Activated CD8-positive, alpha-beta memory T cell treated with anti-CD3 and anti-CD28 coated beads for 36 hours (primary cell): ENCODE measurements at regions not wholly inside any gene's neighbourhood (a gene's known extent, or its start where the extent isn't known, plus 50 kb on each side); places are given as distances from the start of the nearest gene placed in this dataset.

ENCODE experiments used
- CTCF ChIA-PET: fragments of 350-600 bp; sonication (Branson Sonifier 250); formaldehyde crosslinking; loops from one replicate; lab custom pipeline; 2021; ENCODE audit warnings: antibody characterized with exemption; lab: Charles Lee
- POLR2A ChIA-PET: fragments of 350-600 bp; sonication (Branson Sonifier 250); formaldehyde crosslinking; loops from one replicate; lab custom pipeline; 2021; ENCODE audit warnings: antibody characterized with exemption; lab: Charles Lee

DNA sequence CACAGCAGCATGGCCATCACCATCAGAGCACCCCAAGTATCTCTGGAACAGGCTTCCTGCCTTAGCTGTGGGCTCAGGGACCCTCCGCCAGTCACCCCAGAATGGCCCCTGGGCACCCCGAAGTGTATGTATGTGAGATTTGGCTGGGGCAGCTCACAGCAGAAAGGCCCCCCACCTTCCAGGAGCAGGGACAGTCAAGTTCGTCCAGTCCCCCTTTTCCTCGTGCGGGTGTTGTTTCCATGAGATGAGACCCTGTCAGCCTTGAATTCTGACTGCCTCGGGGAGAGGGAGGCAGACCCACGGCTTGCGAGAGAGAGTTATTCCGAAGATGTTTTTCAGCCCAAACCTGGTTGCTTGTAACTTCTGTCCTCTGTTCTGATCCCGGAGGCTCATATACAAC, 290.9 kb upstream of the HDAC4 start:
- ChIA-PET POLR2A (no interaction called here), CTCF (no interaction called here)

DNA sequence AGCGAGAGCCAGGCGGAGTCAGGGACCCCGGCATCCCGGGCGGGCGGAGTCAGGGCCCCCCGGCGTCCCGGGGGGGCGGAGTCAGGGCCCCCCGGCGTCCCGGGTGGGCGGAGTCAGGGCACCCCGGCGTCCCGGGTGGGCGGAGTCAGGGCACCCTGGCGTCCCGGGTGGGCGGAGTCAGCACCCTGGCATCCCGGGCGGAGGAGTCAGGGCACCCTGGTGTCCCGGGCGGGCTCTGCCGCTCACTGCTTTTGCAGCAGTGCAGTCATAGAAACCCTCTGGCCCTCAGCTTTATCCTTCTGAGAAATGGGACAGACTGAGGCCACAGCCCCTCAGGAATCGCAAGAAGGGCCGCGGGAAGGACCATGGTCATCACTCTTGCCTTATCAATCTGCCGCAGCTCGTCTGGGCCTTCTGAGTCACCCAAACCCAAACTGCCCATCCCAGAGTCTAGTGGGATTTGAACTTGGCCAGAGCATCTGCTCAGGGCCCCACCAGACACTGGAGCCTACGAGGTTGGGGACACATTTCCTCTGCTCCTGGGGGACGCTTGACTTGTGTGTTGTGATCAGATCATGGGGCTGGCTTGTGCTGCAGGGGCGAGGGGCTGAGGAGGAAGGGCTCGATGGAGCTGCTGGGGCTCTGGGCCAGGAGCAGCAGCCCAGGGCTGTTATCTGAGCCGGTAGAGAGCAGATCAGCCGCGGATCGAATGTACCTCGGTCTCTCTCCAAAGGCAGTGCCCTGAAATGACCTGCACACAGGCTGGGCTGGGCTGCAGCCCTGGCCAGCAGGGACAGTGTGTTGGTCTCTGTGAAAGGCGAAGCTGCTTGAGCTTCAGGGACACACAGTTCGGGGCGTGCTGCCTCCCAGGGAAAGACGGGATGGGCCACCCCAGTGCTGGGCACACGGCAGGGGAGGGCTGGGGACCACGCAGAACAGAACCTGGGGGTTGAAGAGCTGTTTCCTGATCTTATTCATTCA, 290.1 kb upstream of the HDAC4 start:
- ChIA-PET POLR2A (no interaction called here), CTCF (no interaction called here)

GRCh38 chr2:239689985-239690384, 289.2 kb upstream of the HDAC4 start:
- ChIA-PET POLR2A (no interaction called here), CTCF (no interaction called here)

- ChIA-PET POLR2A (no interaction called here), CTCF (interaction anchor here (0.7 kb wide), 1 partner anchor 666 kb away, joined by 3 read pairs; no protein-coding TSS in a partner anchor)
Observed at GRCh38 chr2:239689410-239689809, 288.6 kb upstream of the HDAC4 start.

GRCh38 chr2:239688840-239689239, 288.0 kb upstream of the HDAC4 start:
- ChIA-PET POLR2A (no interaction called here), CTCF (interaction anchor here (0.7 kb wide), 1 partner anchor 665 kb away, joined by 3 read pairs; no protein-coding TSS in a partner anchor)

GRCh38 chr2:239688122-239688681, 287.4 kb upstream of the HDAC4 start:
- ChIA-PET CTCF (no interaction called here), POLR2A (no interaction called here)

GRCh38 chr2:239687441-239687840, 286.6 kb upstream of the HDAC4 start:
- POLR2A ChIA-PET, result no interaction called here
- CTCF ChIA-PET, result no interaction called here

DNA sequence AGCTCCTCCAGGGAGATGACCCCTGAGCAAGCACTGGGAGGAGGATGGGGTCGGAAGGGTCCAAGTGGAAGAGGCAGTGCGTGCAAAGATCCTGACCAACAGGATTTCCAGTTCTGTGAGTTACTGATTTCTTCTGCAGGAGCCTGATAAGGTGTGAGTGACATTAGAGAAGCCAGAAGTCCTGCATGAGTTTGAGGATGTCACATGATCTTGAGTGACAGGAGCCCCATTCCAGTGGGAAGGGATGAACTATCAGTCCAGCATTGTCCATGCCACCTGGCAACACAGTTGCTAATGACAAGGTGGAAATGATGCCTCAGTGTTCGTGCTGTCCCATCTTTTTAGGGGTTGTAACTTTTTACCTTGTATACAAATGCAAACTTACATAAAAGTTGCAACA, 285.1 kb upstream of the HDAC4 start:
- ChIA-PET CTCF (no interaction called here), POLR2A (no interaction called here)

- ChIA-PET POLR2A (no interaction called here), CTCF (no interaction called here)
Observed at GRCh38 chr2:239685556-239685955, 284.7 kb upstream of the HDAC4 start.

DNA sequence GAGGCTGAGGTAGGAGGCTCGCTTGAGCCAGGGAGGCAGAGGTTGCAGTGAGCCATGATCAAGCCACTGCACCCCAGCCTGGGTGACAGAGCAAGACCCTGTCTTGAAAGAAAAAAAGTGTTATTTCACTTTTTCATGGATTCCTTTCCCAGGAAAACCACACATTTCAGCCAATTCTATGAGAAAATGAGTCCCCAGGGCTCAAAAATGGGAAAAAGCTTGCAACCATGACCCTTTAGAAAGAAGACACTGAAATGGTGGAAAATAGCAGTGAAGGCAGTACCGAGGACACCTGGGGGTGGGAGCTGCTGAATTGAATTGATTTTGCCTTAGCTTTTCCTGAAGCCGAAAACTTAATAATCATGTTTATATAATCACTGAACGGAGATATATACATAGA, 284.2 kb upstream of the HDAC4 start:
- POLR2A ChIA-PET, result no interaction called here
- CTCF ChIA-PET, result no interaction called here

DNA sequence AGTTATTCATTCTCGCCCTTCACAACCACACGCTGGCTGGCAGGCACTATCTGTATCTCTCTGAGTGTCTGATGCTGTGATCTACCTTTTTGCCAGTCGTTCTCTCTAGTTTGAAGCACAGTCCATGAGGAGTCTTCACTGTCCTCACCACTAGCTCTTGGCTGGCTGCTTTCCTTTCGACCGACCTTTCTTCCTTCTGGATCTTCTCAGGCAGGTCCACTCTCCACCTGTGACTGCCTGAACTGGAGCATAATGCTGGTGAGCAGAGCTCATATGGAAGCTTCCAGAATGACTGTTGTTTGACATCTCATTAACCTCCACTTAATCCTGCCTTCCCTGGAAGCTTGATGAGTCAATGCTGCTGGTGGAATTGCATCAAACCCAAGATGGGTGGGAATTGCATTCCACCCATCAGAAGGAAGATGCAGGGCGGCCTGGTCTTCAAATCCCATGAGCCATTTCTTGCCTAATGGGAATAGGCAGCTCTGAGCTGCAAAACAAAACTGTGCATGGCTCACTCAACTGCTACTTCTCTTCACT, 283.5 kb upstream of the HDAC4 start:
- CTCF ChIA-PET, result interaction anchor here (0.8 kb wide), 1 partner anchor 8 kb away, joined by 3 read pairs; no protein-coding TSS in a partner anchor
- POLR2A ChIA-PET, result no interaction called here

- CTCF ChIA-PET, result no interaction called here
- POLR2A ChIA-PET, result no interaction called here
Observed at GRCh38 chr2:239682518-239682917, 281.7 kb upstream of the HDAC4 start.

GRCh38 chr2:239679755-239680154, 278.9 kb upstream of the HDAC4 start:
- ChIA-PET POLR2A (no interaction called here), CTCF (no interaction called here)

GRCh38 chr2:239678666-239679296, 278.0 kb upstream of the HDAC4 start:
- ChIA-PET CTCF (no interaction called here), POLR2A (no interaction called here)

DNA sequence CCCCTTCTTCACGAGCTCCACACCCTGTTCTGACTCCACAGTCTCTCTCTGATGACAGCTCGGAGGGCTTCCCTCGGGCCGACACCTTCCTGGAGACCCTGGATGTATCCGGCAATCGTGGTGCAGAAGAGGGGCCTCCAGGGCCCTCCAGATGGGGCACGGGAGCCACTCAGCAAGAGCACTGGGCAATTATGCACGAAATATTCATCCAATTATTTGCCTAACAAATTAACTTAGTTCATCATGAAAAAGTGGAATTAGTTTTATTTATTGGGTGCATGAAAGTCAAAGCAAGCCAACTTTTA, 277.3 kb upstream of the HDAC4 start:
- ChIA-PET CTCF (no interaction called here), POLR2A (no interaction called here)

DNA sequence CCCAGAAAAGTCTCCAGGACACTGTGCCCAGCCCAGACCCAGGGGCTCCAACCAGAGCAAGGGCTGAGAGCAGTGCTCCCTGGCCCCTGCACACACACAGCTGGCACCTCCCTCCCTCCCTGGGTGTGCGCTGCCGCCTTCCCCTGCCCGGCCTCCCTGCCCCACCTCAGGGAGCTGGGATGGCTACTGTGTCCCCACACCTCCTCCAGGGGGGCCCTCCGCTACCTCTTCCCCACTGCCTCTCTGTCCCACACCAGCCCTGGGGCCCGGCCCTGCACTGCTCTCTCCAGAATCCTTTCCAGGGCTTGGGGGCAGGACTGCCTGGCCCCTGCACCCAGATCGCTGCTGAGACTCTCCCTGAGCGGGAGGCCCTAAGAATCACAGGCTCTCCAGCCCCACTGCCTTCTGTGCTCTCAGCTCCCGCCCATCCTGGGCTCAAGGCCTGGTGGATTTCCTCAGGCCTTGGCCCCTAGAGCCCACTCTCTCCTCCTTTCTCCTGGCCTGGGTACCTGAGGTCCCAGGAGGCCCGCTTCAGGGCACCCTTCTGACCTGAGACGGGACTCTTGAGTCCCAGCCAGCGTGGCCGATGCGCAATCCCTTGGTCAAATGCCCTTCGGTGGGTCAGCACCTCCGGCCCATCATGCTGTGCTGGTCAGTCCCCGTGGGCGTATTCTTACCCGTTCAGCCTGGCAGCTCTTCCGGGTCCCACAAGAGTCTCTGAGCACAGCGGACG, 276.8 kb upstream of the HDAC4 start:
- POLR2A ChIA-PET, result interaction anchor here (0.7 kb wide), 1 partner anchor 147 kb away, joined by 3 read pairs; no protein-coding TSS in a partner anchor
- CTCF ChIA-PET, result no interaction called here

DNA sequence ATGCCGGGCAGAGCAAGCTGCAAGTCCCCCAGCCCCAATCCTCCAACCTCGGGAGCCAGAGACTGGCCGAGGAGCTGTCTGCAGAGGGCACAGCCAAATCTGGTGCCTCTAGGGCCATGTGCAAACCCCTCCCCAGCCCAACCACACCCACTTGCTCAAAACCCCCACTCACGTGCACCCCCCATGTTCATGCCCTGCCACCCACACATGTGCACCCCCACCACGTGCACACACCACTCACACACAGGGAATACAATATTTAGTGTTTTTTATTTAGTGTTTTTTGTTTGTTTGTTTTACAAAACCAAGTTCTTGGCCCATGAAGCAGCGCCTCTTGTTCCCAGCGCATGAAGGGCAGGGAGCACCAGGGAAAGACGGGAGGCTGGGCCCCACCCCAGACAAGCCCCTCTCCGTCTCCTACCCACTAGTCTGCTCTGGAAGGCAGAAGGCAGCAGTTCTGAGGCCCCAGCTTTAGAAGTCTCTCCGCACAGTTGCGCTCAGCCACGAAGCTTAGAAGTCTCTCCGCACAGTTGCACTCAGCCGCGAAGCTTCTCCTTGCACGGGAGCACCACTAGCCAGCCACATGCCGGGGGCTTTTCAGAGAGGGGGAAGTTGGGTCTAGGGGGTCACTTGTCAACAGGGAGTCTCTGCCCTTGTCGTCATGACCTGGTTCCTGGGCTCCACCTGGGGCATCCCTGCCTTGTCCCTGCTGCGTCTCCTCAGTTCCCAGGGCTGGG, 276.1 kb upstream of the HDAC4 start:
- ChIA-PET CTCF (interaction anchor here (0.5 kb wide), 1 partner anchor 29 kb away, joined by 3 read pairs; no protein-coding TSS in a partner anchor), POLR2A (interaction anchor here (0.7 kb wide), 1 partner anchor 148 kb away, joined by 3 read pairs; no protein-coding TSS in a partner anchor)

DNA sequence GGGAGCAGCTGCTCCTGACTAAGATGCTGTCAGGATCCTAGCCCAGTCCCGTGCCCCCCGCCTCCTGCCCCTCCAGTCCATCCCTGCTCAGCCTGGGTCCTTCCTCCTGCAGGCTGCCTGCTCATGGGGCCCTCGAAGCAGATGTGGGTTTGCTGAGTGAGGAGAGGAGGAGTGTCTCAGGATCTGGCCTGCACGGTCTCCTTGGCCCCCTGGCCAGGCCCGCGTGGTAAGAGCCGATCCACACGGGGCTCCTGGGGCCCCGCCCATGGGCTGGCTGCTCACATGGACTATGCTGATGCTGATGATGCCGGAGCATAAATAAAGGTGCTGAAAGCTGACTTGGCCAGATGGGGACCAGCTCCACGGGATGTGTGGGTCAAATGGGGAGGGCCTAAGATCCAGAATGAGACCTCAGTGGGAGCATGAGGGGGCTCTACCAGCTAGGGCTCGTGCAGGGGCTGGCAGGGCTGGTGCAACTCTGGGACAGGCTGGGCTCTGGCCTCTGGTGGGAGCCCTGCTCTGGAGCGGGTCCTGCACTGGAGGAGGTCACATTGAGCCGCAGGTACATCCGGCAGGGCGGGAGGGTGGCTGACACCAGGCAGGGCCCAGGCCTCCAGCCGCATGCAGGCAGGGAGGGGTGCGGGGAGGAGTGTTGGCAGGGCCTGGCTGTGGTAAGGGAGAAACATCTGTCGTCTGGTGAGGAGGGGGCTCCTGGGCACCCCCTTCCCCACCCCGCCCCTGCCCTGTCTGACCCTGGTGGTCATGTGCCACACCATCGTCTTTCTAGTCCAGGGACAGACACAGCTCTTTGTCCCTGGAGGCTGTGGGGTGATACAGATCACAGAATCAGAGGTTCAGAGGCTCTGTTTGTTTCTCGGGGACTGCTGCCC, 275.3 kb upstream of the HDAC4 start:
- ChIA-PET POLR2A (no interaction called here), CTCF (interaction anchor here (0.5 kb wide), 1 partner anchor 30 kb away, joined by 3 read pairs; no protein-coding TSS in a partner anchor)
